SJCRH30 (cell line): ENCODE measurements at regions not wholly inside any gene's neighbourhood (a gene's known extent, or its start where the extent isn't known, plus 50 kb on each side); places are given as distances from the start of the nearest gene placed in this dataset.

ENCODE experiments used
- DNase-seq, 2 experiments: peaks; one replicate each; pipeline ENCODE4 v3.0.0-alpha.2; 2015 to 2020
- H3K27ac ChIP-seq: fragments of 250-450 bp; sonication (Bioruptor Pico); 2 replicates; pipeline ENCODE4 v1.5.1; 2020; ENCODE audit warnings: mild to moderate bottlenecking, moderate library complexity
- H3K27me3 ChIP-seq: fragments of 250-450 bp; sonication (Bioruptor Pico); 2 replicates; pipeline ENCODE4 v1.5.1; 2020; ENCODE audit warnings: mild to moderate bottlenecking, moderate library complexity
- H3K36me3 ChIP-seq: fragments of 250-450 bp; sonication (Bioruptor Pico); 2 replicates; pipeline ENCODE4 v1.5.1; 2020; ENCODE audit warnings: mild to moderate bottlenecking, moderate library complexity
- H3K4me1 ChIP-seq: fragments of 250-450 bp; sonication (Bioruptor Pico); 2 replicates; pipeline ENCODE4 v1.5.1; 2020; ENCODE audit warnings: mild to moderate bottlenecking, moderate library complexity
- H3K4me3 ChIP-seq: fragments of 250-450 bp; sonication (Bioruptor Pico); 2 replicates; pipeline ENCODE4 v1.5.1; 2020; ENCODE audit warnings: mild to moderate bottlenecking, moderate library complexity
- H3K9me3 ChIP-seq: fragments of 250-450 bp; sonication (Bioruptor Pico); replicated peaks from 2 replicates; pipeline ENCODE4 v1.5.1; 2020; ENCODE audit warnings: mild to moderate bottlenecking, moderate library complexity

DNA sequence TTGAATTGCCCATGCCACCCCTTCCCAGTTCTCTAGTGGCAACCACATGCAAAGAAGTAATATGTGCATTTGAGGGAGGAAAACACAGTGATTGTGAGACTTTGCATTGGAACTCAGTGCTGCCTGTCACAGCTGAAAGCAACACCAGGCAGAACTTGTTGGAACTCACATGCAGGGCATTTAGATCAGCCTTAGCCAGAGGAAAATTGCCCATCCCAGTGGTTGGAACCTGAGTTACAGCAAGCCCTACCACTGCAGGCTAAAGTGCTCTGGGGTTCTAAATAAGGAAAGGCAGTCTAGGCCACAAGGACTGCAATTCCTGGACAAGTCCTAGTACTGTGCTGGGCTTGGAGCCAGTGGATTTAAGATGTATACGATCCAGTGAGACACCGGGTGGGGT, 245.3 kb upstream of the UFL1 start:
- no peak for DNase-seq
- H3K4me1 ChIP-seq = no peaks in the 10 kb centered on the region
- H3K36me3 ChIP-seq = no peaks in the 10 kb centered on the region

DNA sequence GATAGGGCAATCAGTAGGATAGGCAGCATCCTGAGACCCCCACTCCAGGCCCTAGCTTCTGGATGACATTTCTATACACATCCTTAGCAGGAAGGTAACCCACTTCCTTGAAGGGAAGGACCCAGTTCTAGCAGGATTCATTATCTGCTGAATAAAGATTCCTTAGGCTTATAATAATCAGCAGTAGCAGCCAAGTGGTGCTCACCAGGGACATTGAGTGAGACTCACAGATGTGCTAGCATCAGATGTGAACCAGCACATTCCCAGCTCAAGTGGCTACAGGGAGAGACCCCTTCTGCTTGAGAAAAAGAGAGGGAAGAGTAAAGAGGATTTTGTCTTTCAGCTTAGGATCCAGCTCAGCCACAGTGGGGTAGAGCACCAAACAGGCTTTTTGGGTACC, 244.8 kb upstream of the UFL1 start:
- H3K27me3 ChIP-seq = no peaks in the 10 kb centered on the region
- no peak for DNase-seq
- H3K36me3 ChIP-seq = no peaks in the 10 kb centered on the region
- no peaks in the 10 kb centered on the region for H3K4me1 ChIP-seq
- no peaks in the 10 kb centered on the region for H3K9me3 ChIP-seq
- H3K4me3 ChIP-seq = no peak overlapping the region
- H3K27ac ChIP-seq = no peak overlapping the region

More for the DNA sequence above, 245.3 kb upstream of the UFL1 start:
- Histone ChIP-seq H3K27me3 (no peaks in the 10 kb centered on the region), H3K9me3 (no peaks in the 10 kb centered on the region), H3K27ac (no peak overlapping the region), H3K4me3 (no peak overlapping the region)

DNA sequence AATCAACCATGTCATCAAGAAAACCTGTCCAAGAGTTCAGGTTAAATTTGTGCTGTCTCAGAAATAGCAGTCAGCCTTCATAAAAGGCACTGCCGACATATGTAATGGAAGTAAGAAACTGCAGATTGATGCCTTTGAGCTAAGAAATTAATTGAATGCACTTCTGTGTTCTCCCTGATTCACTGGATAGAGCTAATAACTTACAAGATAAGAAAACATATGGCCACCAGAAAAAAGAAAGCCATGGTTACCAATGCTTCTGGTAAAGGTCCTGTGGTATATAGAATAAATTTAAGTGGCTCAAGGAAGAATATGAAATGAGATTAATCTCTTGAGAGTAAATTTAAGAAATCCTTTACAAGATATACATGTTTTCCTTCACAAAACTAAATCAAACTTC, 242.5 kb upstream of the UFL1 start:
- Histone ChIP-seq H3K4me3 (no peak overlapping the region), H3K4me1 (no peaks in the 10 kb centered on the region), H3K27ac (no peak overlapping the region), H3K27me3 (no peaks in the 10 kb centered on the region), H3K9me3 (no peaks in the 10 kb centered on the region), H3K36me3 (no peaks in the 10 kb centered on the region)
- no peak for DNase-seq

DNA sequence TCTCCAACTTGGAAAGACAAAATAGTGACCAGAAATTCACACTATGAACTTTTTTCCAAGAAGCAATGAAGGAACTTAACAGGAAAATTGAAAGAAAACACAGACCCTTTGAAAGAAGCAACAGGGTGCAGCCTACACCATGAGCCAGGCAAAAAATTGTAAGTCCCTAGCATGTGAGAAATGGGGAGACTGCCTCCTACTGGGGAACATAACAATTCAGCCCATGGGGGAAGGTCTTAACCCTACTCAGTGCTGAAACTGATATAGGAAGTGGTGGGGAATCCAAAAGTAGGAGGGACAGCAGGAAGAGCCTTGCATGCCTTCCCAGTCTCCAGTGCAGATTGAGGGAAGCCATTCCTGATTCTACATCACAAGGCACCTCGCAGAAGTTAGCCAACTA, 235.1 kb upstream of the UFL1 start:
- Histone ChIP-seq H3K36me3 (no peaks in the 10 kb centered on the region), H3K9me3 (no peaks in the 10 kb centered on the region), H3K4me3 (no peak overlapping the region), H3K27me3 (no peaks in the 10 kb centered on the region), H3K4me1 (no peaks in the 10 kb centered on the region), H3K27ac (no peak overlapping the region)
- DNase-seq = no peak

DNA sequence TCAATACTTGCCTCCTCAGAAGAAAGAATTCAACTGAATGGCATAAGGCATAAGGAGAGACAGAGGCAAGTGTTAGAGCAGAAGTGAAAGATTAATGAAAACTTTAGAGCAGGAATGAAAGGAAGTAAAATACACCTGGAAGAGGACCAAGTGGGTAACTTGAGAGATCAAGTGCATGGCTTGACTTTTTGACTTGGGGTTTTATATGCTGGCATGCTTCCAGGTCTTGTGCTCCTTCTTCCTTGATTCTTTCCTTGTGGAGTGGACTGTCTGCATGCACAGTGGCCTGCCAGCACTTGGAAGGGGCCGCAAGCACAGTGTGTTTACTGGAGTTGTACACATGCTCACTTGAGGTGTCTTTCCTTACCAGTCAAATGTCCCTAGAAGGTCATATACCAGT, 222.1 kb upstream of the UFL1 start:
- no peaks in the 10 kb centered on the region for H3K36me3 ChIP-seq
- no peak overlapping the region for H3K27ac ChIP-seq
- no peaks in the 10 kb centered on the region for H3K27me3 ChIP-seq
- no peaks in the 10 kb centered on the region; the same call in 1 of the 2 replicates for H3K4me1 ChIP-seq
- no peak overlapping the region for H3K4me3 ChIP-seq
- no peaks in the 10 kb centered on the region for H3K9me3 ChIP-seq
- DNase-seq = no peak

DNA sequence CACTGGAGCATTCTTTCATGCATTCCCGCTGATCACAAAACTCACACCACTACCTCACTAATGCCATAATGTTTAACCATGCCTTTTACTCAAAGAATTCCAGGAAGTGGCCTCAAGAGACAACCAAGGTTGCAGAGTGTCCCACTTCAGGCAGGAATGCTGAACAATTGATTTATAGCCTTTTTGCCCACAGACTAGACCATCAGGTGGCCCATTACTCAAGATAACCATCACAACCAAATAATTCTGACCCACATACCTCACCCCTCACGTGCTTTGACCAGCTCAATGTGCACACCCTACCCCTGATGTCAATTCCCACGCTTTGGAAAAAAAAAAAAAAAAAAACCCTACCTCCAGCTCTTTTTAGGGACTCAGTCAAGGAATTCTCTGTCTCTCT, 220.6 kb upstream of the UFL1 start:
- Histone ChIP-seq H3K27ac (no peak overlapping the region), H3K27me3 (no peaks in the 10 kb centered on the region), H3K4me1 (no peaks in the 10 kb centered on the region; the same call in 1 of the 2 replicates), H3K4me3 (no peak overlapping the region), H3K36me3 (no peaks in the 10 kb centered on the region), H3K9me3 (no peaks in the 10 kb centered on the region)
- no peak for DNase-seq

DNA sequence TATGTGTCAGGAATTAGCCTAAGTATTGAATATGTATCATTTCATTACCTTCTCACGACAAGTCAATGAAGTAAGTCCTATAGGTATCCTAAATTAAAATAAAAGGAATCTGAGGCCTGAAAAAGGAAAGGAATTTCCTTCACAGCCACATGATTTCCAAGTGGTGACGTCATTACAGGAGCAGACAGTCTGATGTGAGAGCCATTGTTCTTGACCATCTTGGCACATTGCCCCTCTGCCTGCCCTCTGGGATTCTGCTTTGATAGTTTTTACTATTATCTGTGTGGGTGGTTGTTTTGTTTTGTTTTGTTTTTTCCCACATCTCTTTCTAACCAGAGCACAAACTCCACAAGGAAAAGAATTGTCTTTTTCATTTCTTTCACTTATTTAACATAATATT, 219.8 kb upstream of the UFL1 start:
- Histone ChIP-seq H3K27ac (no peak overlapping the region), H3K4me1 (no peaks in the 10 kb centered on the region; the same call in 1 of the 2 replicates), H3K36me3 (no peaks in the 10 kb centered on the region), H3K9me3 (no peaks in the 10 kb centered on the region), H3K4me3 (no peak overlapping the region), H3K27me3 (no peaks in the 10 kb centered on the region)
- peak; percentile 60 to 70 for DNase-seq

DNA sequence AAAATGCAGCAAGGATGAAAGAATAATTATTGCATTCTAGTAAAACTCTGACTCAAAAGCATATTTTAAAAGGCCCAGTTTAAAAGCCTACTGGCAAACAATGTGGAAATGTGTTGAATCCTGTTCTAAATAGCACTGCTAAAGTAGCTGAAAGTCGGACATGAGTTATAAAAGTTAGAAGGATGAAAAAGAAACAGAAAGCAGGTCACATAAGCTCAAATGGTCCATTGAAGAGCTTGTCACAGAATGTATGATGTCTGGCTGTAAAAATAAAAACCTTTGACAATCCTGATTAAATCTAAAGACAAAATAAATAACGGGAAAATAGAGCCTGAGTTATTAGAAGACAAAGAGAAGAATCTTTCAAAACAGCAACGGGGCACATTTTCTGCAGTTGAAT, 218.6 kb upstream of the UFL1 start:
- Histone ChIP-seq H3K27me3 (no peaks in the 10 kb centered on the region), H3K4me3 (no peak overlapping the region), H3K9me3 (no peaks in the 10 kb centered on the region), H3K27ac (no peak overlapping the region), H3K4me1 (no peaks in the 10 kb centered on the region; the same call in 1 of the 2 replicates), H3K36me3 (no peaks in the 10 kb centered on the region)
- no peak for DNase-seq

DNA sequence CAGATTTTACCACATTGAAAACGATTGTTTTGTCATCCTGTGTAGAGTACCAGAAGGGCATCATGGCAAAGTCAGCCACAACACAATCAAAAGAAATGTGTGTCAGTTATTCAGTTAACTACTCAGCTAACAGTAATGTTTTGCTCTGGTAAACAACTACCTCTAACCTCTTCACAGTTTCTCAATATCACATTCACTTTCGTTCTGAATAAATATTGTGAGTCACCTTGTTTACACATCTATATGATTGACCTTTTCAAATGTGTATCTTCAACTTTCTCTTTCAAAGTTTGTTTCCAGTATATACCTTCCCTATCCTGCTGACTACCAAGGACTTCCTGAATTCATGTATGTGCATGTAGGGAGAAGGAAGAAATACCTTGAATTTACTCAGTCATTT, 216.6 kb upstream of the UFL1 start:
- Histone ChIP-seq H3K4me1 (no peaks in the 10 kb centered on the region; the same call in 1 of the 2 replicates), H3K27ac (no peak overlapping the region), H3K27me3 (no peaks in the 10 kb centered on the region), H3K9me3 (0 out of 2 replicates have a peak, but pooled peaks cover 2% of the 10 kb centered on the region), H3K36me3 (no peaks in the 10 kb centered on the region), H3K4me3 (no peak overlapping the region)
- DNase-seq = no peak

DNA sequence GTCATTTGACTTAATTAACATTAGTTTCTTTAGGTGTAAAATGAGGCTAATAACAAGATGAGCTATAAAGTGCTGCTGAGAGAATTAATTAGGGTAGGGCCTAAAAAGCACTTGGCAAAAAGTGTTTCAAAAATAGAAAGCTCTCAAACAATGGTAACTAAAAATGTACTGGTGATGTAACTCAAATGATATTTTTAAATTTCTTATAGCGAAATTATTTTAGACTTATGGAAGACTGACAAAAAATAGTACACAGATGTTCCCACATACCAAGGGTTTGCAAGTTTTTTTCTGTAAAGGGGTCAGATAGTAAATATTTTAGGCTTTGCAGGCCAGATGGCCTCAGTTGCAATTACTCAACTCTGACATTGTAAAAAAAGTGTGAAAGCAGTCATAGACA, 190.7 kb upstream of the UFL1 start:
- Histone ChIP-seq H3K9me3 (no peaks in the 10 kb centered on the region), H3K27ac (no peak overlapping the region)

DNA sequence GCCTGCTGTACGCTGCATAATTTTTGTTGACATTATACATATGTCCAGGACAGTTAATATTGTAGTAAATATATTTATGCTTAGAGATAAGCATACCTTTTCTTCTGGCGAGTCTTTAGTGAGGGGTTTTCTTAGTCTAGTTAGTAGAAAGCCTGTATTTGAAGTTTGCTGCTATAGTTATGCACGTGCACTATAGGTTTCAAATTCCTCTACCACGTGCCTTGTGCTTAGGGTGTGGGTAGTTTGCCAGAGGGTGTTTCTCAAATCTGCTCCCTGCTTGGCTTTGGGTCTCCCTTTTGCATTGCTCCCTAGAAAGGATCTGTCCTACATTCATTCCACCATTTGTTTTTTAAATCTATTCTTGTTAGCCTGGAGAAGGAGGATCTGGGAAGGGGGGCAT, 181.4 kb upstream of the UFL1 start:
- Histone ChIP-seq H3K36me3 (no peaks in the 10 kb centered on the region), H3K4me1 (no peaks in the 10 kb centered on the region), H3K27ac (no peak overlapping the region), H3K9me3 (no peaks in the 10 kb centered on the region), H3K4me3 (no peak overlapping the region), H3K27me3 (no peaks in the 10 kb centered on the region)
- DNase-seq = no peak

More for the DNA sequence above, 190.7 kb upstream of the UFL1 start:
- H3K4me1 ChIP-seq = no peaks in the 10 kb centered on the region
- no peak for DNase-seq
- H3K36me3 ChIP-seq = no peaks in the 10 kb centered on the region
- no peak overlapping the region for H3K4me3 ChIP-seq
- no peaks in the 10 kb centered on the region for H3K27me3 ChIP-seq

DNA sequence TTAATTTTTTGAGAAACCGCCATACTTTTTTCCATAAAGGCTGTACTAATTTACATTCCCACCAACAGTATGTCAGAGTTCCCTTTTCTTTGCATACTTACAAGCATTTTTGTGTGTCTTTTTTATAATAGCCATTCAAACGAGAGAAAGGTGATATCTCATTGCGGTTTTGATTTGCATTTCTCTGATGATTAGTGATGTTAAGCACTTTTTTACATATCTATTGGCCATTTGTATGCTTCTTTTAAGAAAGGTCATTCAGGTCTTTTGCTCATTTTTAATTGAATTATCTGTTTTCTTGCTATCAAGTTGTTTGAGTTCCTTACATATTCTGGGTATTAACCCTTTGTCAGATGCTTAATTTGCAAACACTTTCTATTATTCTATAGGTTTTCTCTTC, 176.1 kb upstream of the UFL1 start:
- no peaks in the 10 kb centered on the region for H3K4me1 ChIP-seq
- H3K27me3 ChIP-seq = no peaks in the 10 kb centered on the region
- no peak overlapping the region for H3K27ac ChIP-seq
- DNase-seq = no peak
- no peaks in the 10 kb centered on the region for H3K36me3 ChIP-seq
- no peak overlapping the region for H3K4me3 ChIP-seq
- no peaks in the 10 kb centered on the region for H3K9me3 ChIP-seq

DNA sequence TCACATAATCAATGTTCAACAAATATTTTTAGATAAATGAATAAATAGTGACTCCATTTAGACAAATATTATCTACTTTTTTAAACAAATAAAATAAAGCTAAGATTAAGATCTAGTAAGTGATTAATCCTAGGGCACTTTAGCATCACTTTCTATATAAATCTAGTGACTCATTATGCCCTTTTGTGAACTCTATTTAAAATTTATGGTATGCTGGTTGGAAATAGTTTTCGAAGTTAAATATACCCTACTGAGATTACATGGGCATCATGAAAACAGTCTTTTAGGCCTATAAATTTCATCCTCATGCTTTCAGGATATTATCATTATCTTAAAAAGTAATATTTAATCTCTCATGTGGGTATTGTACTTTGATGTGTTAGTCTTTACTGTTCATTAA, 140.4 kb upstream of the UFL1 start:
- no peak overlapping the region for H3K27ac ChIP-seq
- H3K4me3 ChIP-seq = no peak overlapping the region
- H3K9me3 ChIP-seq = no peaks in the 10 kb centered on the region
- no peaks in the 10 kb centered on the region for H3K27me3 ChIP-seq
- no peaks in the 10 kb centered on the region for H3K4me1 ChIP-seq
- DNase-seq = no peak
- no peaks in the 10 kb centered on the region for H3K36me3 ChIP-seq

DNA sequence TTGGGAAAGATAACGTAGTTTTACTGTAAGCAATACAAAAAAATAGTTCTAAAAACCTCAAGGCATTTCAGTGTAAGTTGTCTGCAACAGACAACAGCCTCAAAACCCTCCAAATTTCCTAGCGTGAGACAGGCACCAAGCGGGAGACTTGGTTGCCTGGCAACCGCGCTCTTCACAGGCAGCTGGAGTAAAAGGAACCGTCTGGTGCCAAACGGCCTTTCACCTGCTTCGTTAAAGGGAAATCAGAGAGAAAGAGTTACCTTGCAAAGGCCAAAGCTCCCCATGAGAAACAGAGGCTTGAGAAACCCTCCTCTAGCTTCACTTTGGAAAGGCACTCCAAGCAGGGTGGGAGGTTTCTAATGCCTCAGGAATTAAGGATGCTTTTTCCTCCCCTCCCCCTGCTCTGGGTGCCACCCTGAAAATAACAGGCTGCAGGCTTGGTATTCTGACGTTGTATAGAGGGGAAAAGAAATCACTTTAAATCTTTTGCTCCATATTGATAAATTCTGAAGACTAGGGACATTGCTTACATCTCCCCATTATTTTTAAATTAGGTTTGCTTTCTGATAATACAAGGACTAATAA, 129.7 kb upstream of the UFL1 start:
- no peaks in the 10 kb centered on the region for H3K36me3 ChIP-seq
- no peaks in the 10 kb centered on the region for H3K27me3 ChIP-seq
- H3K4me1 ChIP-seq = no peaks in the 10 kb centered on the region
- peak in 1 of 2 experiments; percentile 8 for DNase-seq
- H3K9me3 ChIP-seq = no peaks in the 10 kb centered on the region
- H3K27ac ChIP-seq = no peak overlapping the region
- no peak overlapping the region for H3K4me3 ChIP-seq

DNA sequence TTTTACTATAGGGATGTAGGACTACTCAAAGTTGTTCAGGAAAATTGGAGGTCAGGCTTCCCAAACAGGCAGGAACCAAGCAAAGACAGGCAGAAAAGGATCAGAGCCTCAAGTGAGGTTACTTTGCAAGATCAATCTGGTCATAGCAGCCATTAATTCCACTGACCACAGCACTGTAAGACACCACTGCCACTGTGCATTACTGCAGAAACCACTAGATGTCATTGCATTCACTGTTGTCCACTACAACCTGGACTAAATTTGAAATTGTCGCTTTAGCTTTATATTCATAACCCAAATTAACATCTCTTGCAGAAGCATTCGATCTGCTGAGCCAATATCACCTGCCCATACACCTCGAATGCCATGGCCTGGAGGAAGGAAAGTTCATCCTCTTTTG, 126.9 kb upstream of the UFL1 start:
- peak in 1 of 2 experiments; percentile 3 for DNase-seq
- no peaks in the 10 kb centered on the region for H3K4me1 ChIP-seq
- H3K27me3 ChIP-seq = no peaks in the 10 kb centered on the region
- H3K27ac ChIP-seq = no peak overlapping the region
- H3K4me3 ChIP-seq = no peak overlapping the region
- no peaks in the 10 kb centered on the region for H3K9me3 ChIP-seq
- H3K36me3 ChIP-seq = no peaks in the 10 kb centered on the region

DNA sequence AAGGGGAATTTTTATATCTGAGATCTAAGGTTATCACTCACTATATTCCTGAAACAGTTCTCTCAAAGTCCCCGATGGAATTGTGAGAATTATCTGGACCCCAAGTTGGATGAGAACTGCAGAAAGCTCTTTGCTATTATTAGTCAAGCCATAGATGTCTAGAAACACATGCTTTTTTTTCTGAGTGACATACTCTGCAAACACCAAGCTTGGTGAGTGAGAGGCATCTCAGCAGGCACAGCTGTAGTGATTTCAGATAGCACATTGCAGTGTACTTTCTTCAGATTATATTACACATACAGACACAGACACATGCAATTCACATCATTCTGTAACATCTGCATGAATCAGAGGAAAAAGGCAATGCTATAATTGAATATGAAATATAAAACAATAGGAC, 111.1 kb upstream of the UFL1 start:
- Histone ChIP-seq H3K9me3 (no peaks in the 10 kb centered on the region), H3K27me3 (no peaks in the 10 kb centered on the region), H3K27ac (no peak overlapping the region), H3K4me3 (no peak overlapping the region), H3K36me3 (no peaks in the 10 kb centered on the region), H3K4me1 (no peaks in the 10 kb centered on the region)
- no peak for DNase-seq
